ENCODE measurements at regions not wholly inside any gene's neighbourhood (a gene's known extent, or its start where the extent isn't known, plus 50 kb on each side); places are given as distances from the start of the nearest gene placed in this dataset.

GRCh38 chr11:91199866-91200265 lies 977.0 kb upstream of the CHORDC1 start:
- no peak for TF ChIP-seq CTCF (conservative IDR thresholded peaks at IDR 0.05; ENCODE audit: low read depth, low read length)
- TF ChIP-seq CHD1 (IDR thresholded peaks at IDR 0.05; ENCODE audit: low read depth, low read length): no peak
- TF ChIP-seq RFX5 (IDR thresholded peaks at IDR 0.05; ENCODE audit: low read depth, low read length): no peak
- no peak for TF ChIP-seq POLR2A (IDR thresholded peaks at IDR 0.05; ENCODE audit: low read depth, low read length)
- no peak for TF ChIP-seq NFE2L2 (IDR thresholded peaks at IDR 0.05; ENCODE audit: low read depth, low read length)
- TF ChIP-seq BHLHE40 (IDR thresholded peaks at IDR 0.05; ENCODE audit: low read depth, low read length): no peak
- no peak for TF ChIP-seq RAD21 (IDR thresholded peaks at IDR 0.05; ENCODE audit: low read length)
- no peak for TF ChIP-seq SMC3 (IDR thresholded peaks at IDR 0.05; ENCODE audit: low read depth, low read length)
- no peak for TF ChIP-seq CEBPB (IDR thresholded peaks at IDR 0.05; ENCODE audit: low read depth, low read length)
- no peak for TF ChIP-seq FOS (IDR thresholded peaks at IDR 0.05; ENCODE audit: low read depth, low read length)
- no peak for TF ChIP-seq USF2 (IDR thresholded peaks at IDR 0.05; ENCODE audit: low read depth, low read length)
- no peak for TF ChIP-seq MAZ (IDR thresholded peaks at IDR 0.05; ENCODE audit: borderline replicate concordance, low read depth, low read length)

All from IMR-90 (cell line).